ENCODE measurements at regions not wholly inside any gene's neighbourhood (a gene's known extent, or its start where the extent isn't known, plus 50 kb on each side); places are given as distances from the start of the nearest gene placed in this dataset.

DNA sequence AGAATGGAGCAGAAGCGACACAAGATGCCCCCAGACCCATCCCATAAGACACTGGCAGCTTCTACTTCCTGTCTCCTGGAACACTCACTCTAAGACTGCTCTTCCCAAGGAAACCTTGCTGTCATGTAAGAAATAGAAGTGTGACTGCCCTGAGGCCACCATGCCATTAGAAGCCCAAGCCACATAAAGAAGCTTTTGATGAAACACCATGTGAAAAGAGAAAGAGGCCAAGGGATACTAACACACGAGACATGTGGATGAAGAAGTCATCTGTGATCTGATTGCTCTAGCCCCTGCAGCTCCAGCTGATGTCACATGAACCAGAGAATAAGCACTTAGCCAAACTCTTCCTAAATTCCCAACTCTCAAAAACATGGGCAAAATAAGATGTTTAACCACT lies 117.9 kb upstream of the PCSK2 start:
- DNase-seq, result no peak
- H3K9me3 ChIP-seq (ENCODE audit: severe bottlenecking), result peaks cover 5% of the 10 kb centered on the region
- H3K36me3 ChIP-seq, result no peaks in the 10 kb centered on the region
- no peak overlapping the region for H3K4me3 ChIP-seq (ENCODE audit: low read depth, low read length)
- TF ChIP-seq, protein P1, sequence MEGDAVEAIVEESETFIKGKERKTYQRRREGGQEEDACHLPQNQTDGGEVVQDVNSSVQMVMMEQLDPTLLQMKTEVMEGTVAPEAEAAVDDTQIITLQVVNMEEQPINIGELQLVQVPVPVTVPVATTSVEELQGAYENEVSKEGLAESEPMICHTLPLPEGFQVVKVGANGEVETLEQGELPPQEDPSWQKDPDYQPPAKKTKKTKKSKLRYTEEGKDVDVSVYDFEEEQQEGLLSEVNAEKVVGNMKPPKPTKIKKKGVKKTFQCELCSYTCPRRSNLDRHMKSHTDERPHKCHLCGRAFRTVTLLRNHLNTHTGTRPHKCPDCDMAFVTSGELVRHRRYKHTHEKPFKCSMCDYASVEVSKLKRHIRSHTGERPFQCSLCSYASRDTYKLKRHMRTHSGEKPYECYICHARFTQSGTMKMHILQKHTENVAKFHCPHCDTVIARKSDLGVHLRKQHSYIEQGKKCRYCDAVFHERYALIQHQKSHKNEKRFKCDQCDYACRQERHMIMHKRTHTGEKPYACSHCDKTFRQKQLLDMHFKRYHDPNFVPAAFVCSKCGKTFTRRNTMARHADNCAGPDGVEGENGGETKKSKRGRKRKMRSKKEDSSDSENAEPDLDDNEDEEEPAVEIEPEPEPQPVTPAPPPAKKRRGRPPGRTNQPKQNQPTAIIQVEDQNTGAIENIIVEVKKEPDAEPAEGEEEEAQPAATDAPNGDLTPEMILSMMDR (IDR thresholded peaks at IDR 0.05; ENCODE audit: low read depth, low read length), result no peak
- no peak overlapping the region for H3K27ac ChIP-seq
- H3K27me3 ChIP-seq (ENCODE audit: insufficient read depth, low read depth, severe bottlenecking), result no peaks in the 10 kb centered on the region

DNA sequence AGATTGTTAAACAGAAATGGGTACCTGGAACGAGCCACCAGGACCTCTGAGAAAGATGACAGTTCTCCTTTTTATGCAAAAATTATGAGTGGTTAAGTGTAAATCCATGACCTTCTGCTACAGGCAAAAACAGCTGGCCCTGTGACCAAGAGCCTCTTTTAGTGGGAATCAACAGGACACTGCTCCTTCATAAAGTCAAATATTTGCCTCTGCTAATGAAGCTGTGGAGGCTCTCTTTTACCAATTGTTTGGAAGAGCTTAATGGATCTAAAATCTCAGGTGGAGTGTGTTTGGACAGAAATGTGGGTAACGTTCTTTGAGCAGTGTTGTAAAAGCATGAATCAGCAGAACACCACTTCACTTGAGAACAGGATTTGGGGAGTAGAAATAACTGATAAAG lies 117.5 kb upstream of the PCSK2 start:
- no peaks in the 10 kb centered on the region for H3K36me3 ChIP-seq
- peaks cover 5% of the 10 kb centered on the region for H3K9me3 ChIP-seq (ENCODE audit: severe bottlenecking)
- no peak overlapping the region for H3K27ac ChIP-seq
- DNase-seq, result no peak
- TF ChIP-seq, protein P1 (IDR thresholded peaks at IDR 0.05; ENCODE audit: low read depth, low read length), result no peak
- H3K27me3 ChIP-seq (ENCODE audit: insufficient read depth, low read depth, severe bottlenecking), result no peaks in the 10 kb centered on the region
- H3K4me3 ChIP-seq (ENCODE audit: low read depth, low read length), result no peak overlapping the region

DNA sequence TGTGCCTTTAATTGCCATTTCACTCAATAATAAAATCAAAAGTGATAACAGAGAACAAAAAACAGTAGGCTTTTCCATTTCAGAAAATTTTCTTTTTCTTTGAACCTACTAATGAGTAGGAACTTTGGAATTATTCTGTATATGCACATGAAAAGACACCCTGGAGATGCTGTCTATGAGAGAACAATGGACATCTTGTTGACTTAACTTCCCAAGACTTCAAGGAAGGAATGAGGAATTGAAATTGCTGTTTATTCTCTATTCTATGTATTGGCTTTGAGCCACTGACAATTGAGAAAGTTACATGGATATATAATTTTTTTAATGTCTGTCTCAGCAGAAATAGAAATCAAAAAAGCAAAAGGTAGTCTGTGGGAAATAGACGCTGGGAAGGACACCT lies 98.6 kb upstream of the PCSK2 start:
- H3K9me3 ChIP-seq (ENCODE audit: severe bottlenecking), result no peaks in the 10 kb centered on the region
- no peak for DNase-seq
- no peak overlapping the region for H3K27ac ChIP-seq
- H3K36me3 ChIP-seq, result no peaks in the 10 kb centered on the region
- no peak overlapping the region for H3K4me3 ChIP-seq (ENCODE audit: low read depth, low read length)
- no peaks in the 10 kb centered on the region for H3K27me3 ChIP-seq (ENCODE audit: insufficient read depth, low read depth, severe bottlenecking)
- TF ChIP-seq, protein P1 (IDR thresholded peaks at IDR 0.05; ENCODE audit: low read depth, low read length), result no peak

DNA sequence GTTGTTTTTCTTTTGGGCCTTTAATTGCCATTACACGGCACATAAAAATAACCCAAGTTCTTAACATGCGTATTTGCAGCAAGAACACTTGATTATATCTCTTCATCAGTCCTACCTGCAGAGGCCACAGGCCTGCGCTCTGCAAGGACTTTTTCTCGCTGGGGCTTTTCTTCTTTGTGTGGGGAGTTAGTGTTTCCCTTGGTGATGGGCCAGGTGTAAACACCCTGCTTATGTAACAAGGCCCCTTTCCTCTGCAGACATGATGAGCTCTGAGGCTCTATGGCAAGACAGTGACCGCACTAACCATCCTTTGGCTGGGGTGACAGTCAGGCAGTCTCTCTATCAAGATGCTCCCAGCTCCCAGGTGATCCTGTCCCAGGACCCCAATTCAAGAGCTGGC lies 97.8 kb upstream of the PCSK2 start:
- H3K4me3 ChIP-seq (ENCODE audit: low read depth, low read length), result no peak overlapping the region
- no peak for DNase-seq
- TF ChIP-seq, protein P1 (IDR thresholded peaks at IDR 0.05; ENCODE audit: low read depth, low read length), result no peak
- no peaks in the 10 kb centered on the region for H3K27me3 ChIP-seq (ENCODE audit: insufficient read depth, low read depth, severe bottlenecking)
- H3K36me3 ChIP-seq, result no peaks in the 10 kb centered on the region
- H3K27ac ChIP-seq, result no peak overlapping the region
- no peaks in the 10 kb centered on the region for H3K9me3 ChIP-seq (ENCODE audit: severe bottlenecking)

DNA sequence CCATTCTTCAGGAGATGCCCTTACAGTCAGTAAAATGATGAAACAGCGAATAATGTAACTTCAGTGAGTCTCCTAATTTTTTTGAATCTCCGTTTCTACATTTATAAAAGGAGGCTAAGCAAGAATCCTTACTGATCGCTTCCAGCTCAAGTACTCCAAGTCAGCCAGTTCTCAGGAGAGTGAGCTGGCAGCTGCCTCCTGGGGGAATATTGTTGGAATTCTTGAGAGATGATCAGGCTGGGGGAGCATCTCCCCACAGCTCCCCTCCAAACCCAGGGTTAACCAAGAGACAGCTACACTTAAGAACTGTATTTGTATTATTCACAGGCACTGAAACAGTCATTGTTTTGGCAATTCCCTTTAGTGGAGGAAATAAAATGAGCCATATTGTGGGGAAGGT lies 89.1 kb upstream of the PCSK2 start:
- Histone ChIP-seq H3K4me3 (ENCODE audit: low read depth, low read length) (no peak overlapping the region), H3K27me3 (ENCODE audit: insufficient read depth, low read depth, severe bottlenecking) (no peaks in the 10 kb centered on the region), H3K36me3 (no peaks in the 10 kb centered on the region), H3K27ac (no peak overlapping the region), H3K9me3 (ENCODE audit: severe bottlenecking) (no peaks in the 10 kb centered on the region)
- TF ChIP-seq, protein P1 (IDR thresholded peaks at IDR 0.05; ENCODE audit: low read depth, low read length), result no peak
- DNase-seq, result no peak

DNA sequence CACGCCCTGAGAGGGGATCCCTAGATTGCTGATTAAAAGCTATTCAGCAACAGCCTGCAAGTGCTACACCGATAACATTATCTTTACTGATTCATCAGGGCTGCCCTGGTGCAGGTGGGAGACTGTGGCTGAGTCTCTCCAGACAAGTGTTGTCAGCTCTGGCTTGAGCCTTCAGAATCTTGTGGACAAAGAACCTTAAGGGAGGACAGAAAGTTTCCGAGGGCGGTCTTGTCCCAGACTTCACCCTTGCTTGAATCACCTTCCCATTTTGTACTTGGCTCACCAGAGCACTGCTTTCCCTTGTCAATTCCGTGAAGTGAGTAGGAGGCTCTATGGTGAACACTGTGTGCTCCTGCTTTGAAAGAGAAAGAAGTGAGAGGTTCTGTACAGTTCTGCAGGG lies 88.6 kb upstream of the PCSK2 start:
- no peak for DNase-seq
- H3K9me3 ChIP-seq (ENCODE audit: severe bottlenecking), result no peaks in the 10 kb centered on the region
- TF ChIP-seq, protein P1 (IDR thresholded peaks at IDR 0.05; ENCODE audit: low read depth, low read length), result no peak
- H3K36me3 ChIP-seq, result no peaks in the 10 kb centered on the region
- no peaks in the 10 kb centered on the region for H3K27me3 ChIP-seq (ENCODE audit: insufficient read depth, low read depth, severe bottlenecking)
- no peak overlapping the region for H3K4me3 ChIP-seq (ENCODE audit: low read depth, low read length)
- H3K27ac ChIP-seq, result no peak overlapping the region
